HG02678 (cell line): ENCODE measurements at regions not wholly inside any gene's neighbourhood (a gene's known extent, or its start where the extent isn't known, plus 50 kb on each side); places are given as distances from the start of the nearest gene placed in this dataset.
"Not testable (repeated sequence)": the region's sequence is repeated elsewhere in the genome, so short reads cannot be mapped to it uniquely, and the experiment has no call there.

Source experiments
- ATAC-seq: cut with Tn5 transposase; IDR thresholded peaks from one replicate; pipeline ENCODE4 v1.9.1; 2021; ENCODE audit warnings: mild to moderate bottlenecking, moderate library complexity; ENCODE audit not compliant: unreplicated experiment

DNA sequence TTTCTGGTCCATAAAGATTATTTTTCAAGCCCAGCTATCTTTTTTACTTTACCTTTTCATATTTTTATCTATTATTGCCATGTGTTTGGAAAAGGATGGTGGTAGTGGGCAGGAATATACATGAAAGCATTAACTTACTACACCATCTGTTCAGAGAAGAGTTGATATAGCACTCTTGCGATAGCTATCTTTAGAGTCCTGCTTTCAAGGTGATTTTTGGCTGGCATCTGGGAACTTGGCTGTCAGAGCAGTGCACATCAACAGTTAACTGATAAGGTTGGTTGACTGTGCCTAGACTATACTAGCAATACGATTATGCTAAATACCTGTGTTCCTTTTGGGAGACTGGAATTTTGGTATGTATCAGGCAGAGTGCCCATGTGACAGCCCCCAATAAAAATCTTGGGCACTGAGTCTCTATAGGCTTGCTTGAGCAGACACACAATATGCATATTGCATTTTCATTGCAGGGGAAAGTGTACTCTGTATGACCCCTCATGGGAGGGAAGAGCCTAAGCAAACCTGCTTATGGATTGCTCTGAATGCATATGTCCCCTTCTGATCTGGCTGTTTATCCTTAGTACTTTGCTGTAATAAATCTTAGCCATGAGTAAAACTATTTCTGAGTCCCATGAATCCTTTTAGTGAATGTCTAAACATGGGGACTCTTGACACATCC is 227.6 kb upstream of the C9orf72 start:
- ATAC-seq, result no peak

DNA sequence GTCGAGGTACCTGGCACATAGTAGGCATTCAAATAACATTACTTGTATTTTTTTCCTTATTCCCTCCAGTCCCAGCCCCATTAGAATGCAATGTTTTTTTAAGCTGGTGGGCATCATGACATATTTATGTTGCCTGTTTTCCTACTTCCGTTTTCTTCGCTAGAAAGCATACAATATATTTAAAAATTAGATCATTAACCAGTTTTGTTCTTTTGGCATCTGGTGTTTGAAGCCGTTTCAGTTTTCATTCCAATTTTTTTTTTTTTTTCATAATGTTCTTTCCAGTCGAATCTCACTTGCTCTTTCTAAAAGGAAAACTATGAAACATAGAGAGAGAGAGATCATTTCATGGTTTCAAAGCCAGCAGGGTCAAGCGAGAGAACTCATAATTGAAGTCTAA is 228.3 kb upstream of the C9orf72 start:
- ATAC-seq, result no peak

- no peak for ATAC-seq
Observed at GRCh38 chr9:27802418-27802817, 229.1 kb upstream of the C9orf72 start.

DNA sequence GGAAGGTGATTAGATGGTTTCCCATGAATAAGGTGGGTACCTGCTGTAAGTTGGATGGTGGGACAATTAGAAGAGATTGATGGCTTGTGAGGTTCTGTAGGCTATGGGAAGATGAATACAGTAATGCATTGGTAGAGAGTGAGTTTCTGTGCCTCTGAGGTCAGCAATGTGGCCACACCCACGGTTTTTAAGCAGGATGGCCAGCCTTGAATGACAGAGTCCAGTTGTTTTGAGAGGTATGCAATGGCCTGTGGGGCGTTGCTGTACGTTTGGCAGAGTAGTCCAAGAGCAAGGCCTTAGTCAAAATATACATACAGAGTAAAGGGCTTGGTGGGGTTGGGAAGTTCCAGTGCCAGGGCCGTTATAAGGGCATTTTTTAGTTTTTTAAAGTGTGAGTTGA is 235.6 kb upstream of the C9orf72 start:
- no peak for ATAC-seq

- ATAC-seq, result no peak
Observed at GRCh38 chr9:27817747-27818146, 244.5 kb upstream of the C9orf72 start.

DNA sequence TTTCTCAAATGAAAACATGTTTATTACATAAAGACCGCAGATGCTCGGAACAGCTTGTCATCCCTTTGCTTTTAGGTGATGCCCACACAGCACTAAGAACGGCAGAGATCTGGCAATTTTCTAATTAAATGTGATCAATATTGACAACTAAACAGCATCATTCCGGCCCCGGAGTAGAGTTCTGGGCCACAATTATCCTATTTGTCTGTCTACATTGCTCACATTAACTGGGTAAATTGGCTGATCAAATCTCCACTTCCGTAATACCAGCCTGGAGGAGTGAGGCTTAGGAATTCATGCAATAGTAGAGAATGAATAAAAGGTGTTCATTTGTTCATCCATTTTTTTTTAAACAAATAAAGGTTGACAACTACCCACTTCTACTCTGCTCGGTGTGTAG is 245.1 kb upstream of the C9orf72 start:
- no peak for ATAC-seq

DNA sequence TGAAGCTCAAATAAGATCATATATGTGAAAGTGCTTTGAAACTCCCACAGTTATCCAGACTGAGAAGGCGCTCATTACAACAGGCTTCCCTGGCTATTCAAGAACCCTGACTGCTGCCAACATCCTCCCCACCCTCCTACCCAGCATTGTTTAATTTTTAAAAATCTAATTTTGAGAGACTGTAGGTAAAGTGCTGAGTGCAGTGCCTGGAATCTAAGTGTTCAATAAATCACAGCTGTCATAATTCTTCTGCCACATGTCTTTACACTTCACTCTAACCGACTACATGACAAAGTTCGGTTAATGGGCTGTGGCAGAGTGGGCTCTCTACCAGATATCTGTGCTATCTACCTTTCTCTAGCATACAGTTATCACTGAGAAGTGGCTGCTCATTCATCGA is 255.6 kb upstream of the C9orf72 start:
- no peak for ATAC-seq

GRCh38 chr9:27829621-27830020 is 256.3 kb upstream of the C9orf72 start:
- ATAC-seq, result no peak

DNA sequence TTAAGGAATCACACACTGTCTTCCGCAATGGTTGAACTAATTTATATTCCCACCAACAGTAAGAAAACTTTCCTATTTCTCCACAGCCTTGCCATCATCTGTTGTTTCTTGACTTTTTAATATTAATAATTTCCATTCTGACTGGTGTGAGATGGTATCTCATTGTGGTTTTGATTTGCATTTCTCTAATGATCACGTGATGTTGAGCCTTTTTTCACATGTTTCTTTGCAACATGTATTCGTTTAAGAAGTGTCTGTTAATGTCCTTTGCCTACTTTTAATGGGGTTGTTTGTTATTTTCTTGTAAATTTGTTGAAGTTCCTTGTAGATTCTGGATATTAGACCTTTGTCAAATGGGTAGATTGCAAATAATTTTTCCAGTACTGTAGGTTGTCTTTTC is 258.8 kb upstream of the C9orf72 start:
- not testable (repeated sequence) for ATAC-seq

DNA sequence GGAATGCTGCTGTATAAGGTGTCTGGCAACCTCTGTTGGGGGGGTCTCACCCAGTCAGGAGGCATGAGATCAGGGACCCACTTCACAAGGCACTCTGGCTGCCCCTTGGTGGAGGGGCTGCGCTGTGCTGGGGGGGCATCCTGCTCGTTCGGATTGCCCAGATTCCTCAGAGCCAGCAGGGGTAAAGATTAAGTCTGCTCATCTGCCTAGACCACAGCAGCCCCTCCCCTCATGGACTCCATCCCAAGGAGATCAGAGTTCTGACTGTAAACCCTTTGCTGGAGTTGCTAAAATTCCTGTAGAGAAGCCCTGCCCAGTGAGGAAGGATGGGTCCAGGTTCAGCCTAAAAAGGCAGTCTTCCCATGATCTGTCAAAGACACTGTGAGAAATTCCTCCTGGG is 262.0 kb upstream of the C9orf72 start:
- ATAC-seq, result no peak

- ATAC-seq, result no peak
Observed at GRCh38 chr9:27835746-27836145, 262.5 kb upstream of the C9orf72 start.

GRCh38 chr9:27836661-27837401 is 263.6 kb upstream of the C9orf72 start:
- no peak for ATAC-seq

GRCh38 chr9:27838876-27839275 is 265.6 kb upstream of the C9orf72 start:
- ATAC-seq, result no peak

- ATAC-seq, result not testable (repeated sequence)
Observed at GRCh38 chr9:27839767-27840166, 266.5 kb upstream of the C9orf72 start.

- no peak for ATAC-seq
Observed at GRCh38 chr9:27844797-27845196, 271.5 kb upstream of the C9orf72 start.

DNA sequence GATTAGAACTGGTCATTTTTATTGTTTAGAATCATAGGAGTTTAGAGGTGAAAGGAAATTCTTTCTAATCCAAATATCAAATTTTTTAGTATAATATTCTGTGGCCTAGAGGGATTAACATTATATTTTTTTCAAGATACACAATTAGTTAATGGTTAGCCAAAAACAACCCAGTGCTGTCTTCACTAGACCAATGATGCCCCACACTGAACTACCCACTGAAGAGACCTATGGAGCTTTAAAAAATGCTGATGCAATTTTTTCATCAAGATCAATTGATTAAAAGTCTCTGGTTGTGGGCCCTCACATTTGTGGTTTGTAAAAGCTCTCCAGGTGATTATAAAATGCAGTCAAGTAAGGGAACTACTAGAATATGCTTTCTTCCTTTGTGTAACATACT is 274.1 kb upstream of the C9orf72 start:
- no peak for ATAC-seq

- ATAC-seq, result no peak
Observed at GRCh38 chr9:27847818-27848217, 274.5 kb upstream of the C9orf72 start.

GRCh38 chr9:27848315-27848714 is 275.0 kb upstream of the C9orf72 start:
- no peak for ATAC-seq

DNA sequence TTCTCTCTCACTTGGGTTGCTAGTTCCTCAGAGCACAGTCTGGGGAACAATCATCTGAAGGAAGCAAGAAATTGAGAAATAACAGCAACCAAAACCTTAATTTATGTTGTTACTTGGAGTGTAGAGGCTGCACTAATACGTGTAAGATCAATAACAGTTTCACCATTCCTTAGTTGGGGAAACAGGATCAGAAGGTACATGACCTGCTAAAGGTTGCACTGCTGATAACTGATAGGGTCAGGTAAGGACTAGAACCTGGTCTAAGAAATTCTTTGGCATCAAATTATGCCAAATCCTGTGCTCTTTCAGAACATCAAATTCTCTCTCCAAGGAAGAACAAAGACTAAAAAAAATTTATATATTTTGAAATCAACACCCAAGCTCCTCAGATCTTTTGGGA is 278.6 kb upstream of the C9orf72 start:
- no peak for ATAC-seq

GRCh38 chr9:27853529-27853928 is 280.2 kb upstream of the C9orf72 start:
- no peak for ATAC-seq

DNA sequence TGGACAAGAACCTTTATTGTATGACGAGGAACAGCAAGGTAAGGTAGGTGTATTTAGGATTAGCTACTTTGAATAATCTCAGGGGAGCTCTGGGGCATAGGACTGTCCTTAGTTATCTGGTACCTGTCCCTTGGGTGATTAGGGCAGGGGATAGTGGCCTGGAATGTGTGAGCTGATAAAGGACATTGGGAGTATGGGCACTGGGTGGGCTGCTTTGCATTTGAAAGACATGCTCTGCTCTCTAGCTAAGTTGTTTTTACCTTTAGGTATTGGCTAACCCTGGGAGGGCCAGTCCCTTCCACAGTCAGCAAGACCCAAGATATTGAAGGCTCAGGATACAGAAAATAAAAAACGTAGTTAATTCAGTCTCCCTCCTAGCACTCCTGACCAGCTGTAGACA is 282.8 kb upstream of the C9orf72 start:
- ATAC-seq, result no peak

GRCh38 chr9:27856748-27857147 is 283.5 kb upstream of the C9orf72 start:
- ATAC-seq, result no peak

DNA sequence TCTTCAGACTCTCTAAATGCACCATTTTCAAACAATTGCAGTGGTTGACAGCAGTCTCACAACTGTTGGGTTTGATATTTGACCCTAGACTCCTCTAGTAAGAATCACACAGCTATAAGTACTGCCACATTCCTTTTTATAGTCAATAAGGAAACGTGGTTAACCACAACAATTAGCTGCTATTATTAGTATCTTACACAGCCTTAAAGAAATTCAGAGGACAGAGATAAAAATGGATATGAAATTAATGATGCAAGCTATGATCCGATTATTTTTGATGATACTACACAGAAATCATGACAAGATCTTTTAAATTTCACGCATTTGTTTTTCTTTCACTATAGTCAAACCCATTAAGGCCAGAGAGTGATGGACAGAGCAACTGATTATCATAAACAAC is 288.6 kb upstream of the C9orf72 start:
- ATAC-seq, result no peak
